Panc1 (cell line): ENCODE measurements at regions not wholly inside any gene's neighbourhood (a gene's known extent, or its start where the extent isn't known, plus 50 kb on each side); places are given as distances from the start of the nearest gene placed in this dataset.

ENCODE experiments used
- ATAC-seq: fragments of 200-7000 bp; cut with Tn5 transposase; 2 replicates; pipeline ENCODE4 v1.9.1; 2020; ENCODE audit warnings: mild to moderate bottlenecking, moderate library complexity
- BruUV-seq: library from RNA; stranded (reverse); fragments of 400-500 nt; replicated peaks from 2 replicates; lab custom pipeline; 2021; lab: Mats Ljungman, UMichigan
- CTCF ChIA-PET: fragments of 300-600 bp; sonication (Branson Sonifier 250); formaldehyde crosslinking; loops from one replicate; lab custom pipeline; 2022; ENCODE audit warnings: antibody characterized with exemption; lab: Charles Lee
- POLR2A ChIA-PET: fragments of 300-600 bp; sonication (Branson Sonifier 250); formaldehyde crosslinking; loops from one replicate; lab custom pipeline; 2022; ENCODE audit warnings: antibody characterized with exemption; lab: Charles Lee
- DNase-seq: peaks from one replicate; pipeline ENCODE4 v3.0.0-alpha.2; 2010; ENCODE audit warnings: low read depth, low spot score
- H3K27ac ChIP-seq: 2 replicates; pipeline ENCODE4 v1.5.1; 2011; ENCODE audit warnings: mild to moderate bottlenecking, low read length, inconsistent platforms
- H3K27me3 ChIP-seq: fragments of 200-500 bp; sonication (Bioruptor generic); 2 replicates; pipeline ENCODE4 v1.6.0; 2014; ENCODE audit warnings: low read length, inconsistent platforms; ENCODE audit not compliant: control insufficient read depth, insufficient read depth
- H3K36me3 ChIP-seq: fragments of 200-500 bp; sonication (Bioruptor generic); 2 replicates; pipeline ENCODE4 v1.5.1; 2014; ENCODE audit warnings: inconsistent platforms, mild to moderate bottlenecking, low read length, moderate library complexity; ENCODE audit not compliant: control insufficient read depth, insufficient read depth
- H3K4me1 ChIP-seq: 2 replicates; pipeline ENCODE4 v1.5.1; 2011; ENCODE audit warnings: inconsistent platforms, mild to moderate bottlenecking, low read length, moderate library complexity; ENCODE audit not compliant: control insufficient read depth, insufficient read depth
- H3K4me3 ChIP-seq, 2 experiments: 2 replicates each; pipeline ENCODE4 v1.5.1; 2011 to 2012; ENCODE audit warnings: low read depth in 2 of 2, low read length in 2 of 2, mild to moderate bottlenecking in 2 of 2, inconsistent platforms in 1 of 2, moderate library complexity in 1 of 2
- H3K9me3 ChIP-seq: fragments of 200-500 bp; sonication (Bioruptor generic); 2 replicates; pipeline ENCODE4 v1.5.1; 2014; ENCODE audit warnings: low read depth, mild to moderate bottlenecking, inconsistent platforms, low read length, moderate library complexity; ENCODE audit not compliant: control insufficient read depth, insufficient read depth
- CTCF ChIP-seq: fragments of 450-650 bp; IDR thresholded peaks from 2 replicates; pipeline ENCODE4 v1.5.1; 2017; ENCODE audit warnings: mild to moderate bottlenecking
- POLR2AphosphoS5 ChIP-seq: IDR thresholded peaks from 2 replicates; pipeline ENCODE4 v1.6.1; 2012; ENCODE audit warnings: mild to moderate bottlenecking, low read depth, low read length, moderate library complexity
- REST ChIP-seq, 2 experiments: IDR thresholded peaks; 2 replicates each; pipeline ENCODE4 v1.6.1; 2011 to 2012; ENCODE audit warnings: low read depth in 2 of 2, control low read depth in 1 of 2, low read length in 1 of 2, mild to moderate bottlenecking in 1 of 2, moderate library complexity in 1 of 2; ENCODE audit not compliant: insufficient read depth in 1 of 2
- SIN3A ChIP-seq: IDR thresholded peaks from 2 replicates; pipeline ENCODE4 v1.6.1; 2012; ENCODE audit warnings: low read depth, mild to moderate bottlenecking, low read length, moderate library complexity, borderline replicate concordance; ENCODE audit not compliant: insufficient read depth
- TCF7L2 ChIP-seq: IDR thresholded peaks from 2 replicates; pipeline ENCODE4 v1.6.1; 2011; ENCODE audit warnings: mild to moderate bottlenecking, low read depth, low read length, inconsistent platforms
- in situ Hi-C: cut with HindIII; loops from 2 replicates; pipeline ENCODE4 v1.10.0; 2016; ENCODE audit warnings: low sequenced_read_pairs, low pct_unique_long_range_greater_than_20kb
- intact Hi-C: fragments of 100-400 bp; cut with micrococcal nuclease; formaldehyde crosslinking; loops from one replicate; pipeline ENCODE4 v1.10.0; 2022; ENCODE audit not compliant: unreplicated experiment

- no peak overlapping the region for H3K4me3 ChIP-seq
- TF ChIP-seq CTCF (no peak), REST (IDR thresholded peaks at IDR 0.05; ENCODE audit: insufficient read depth in 1 of 2, low read depth in 2 of 2, low read length in 1 of 2) (no peak), POLR2AphosphoS5 (no peak), TCF7L2 (no peak), SIN3A (no peak)
- ATAC-seq, result no peak
- no TSS peak for BruUV-seq
- in situ Hi-C loops, result no loop called here
- no peaks in the 10 kb centered on the region; the same call in 1 of the 2 replicates for H3K9me3 ChIP-seq
- intact Hi-C loops, result no loop called here
- no peak for DNase-seq
- no peaks in the 10 kb centered on the region for H3K36me3 ChIP-seq
- no peaks in the 10 kb centered on the region for H3K27me3 ChIP-seq
- ChIA-PET CTCF (no interaction called here), POLR2A (no interaction called here)
- no peak overlapping the region for H3K27ac ChIP-seq
- no peaks in the 10 kb centered on the region for H3K4me1 ChIP-seq
Observed at GRCh38 chr15:54820811-54821210, 375.9 kb downstream of the RSL24D1 start.

GRCh38 chr15:54820098-54820497, 376.6 kb downstream of the RSL24D1 start:
- Histone ChIP-seq H3K27ac (no peak overlapping the region), H3K4me3 (no peak overlapping the region), H3K4me1 (no peaks in the 10 kb centered on the region), H3K27me3 (no peaks in the 10 kb centered on the region), H3K9me3 (no peaks in the 10 kb centered on the region; the same call in 1 of the 2 replicates), H3K36me3 (no peaks in the 10 kb centered on the region)
- in situ Hi-C loops, result no loop called here
- no TSS peak for BruUV-seq
- DNase-seq, result no peak
- no peak for TF ChIP-seq POLR2AphosphoS5
- no peak for TF ChIP-seq CTCF
- TF ChIP-seq TCF7L2, result no peak
- TF ChIP-seq REST (IDR thresholded peaks at IDR 0.05; ENCODE audit: insufficient read depth in 1 of 2, low read depth in 2 of 2, low read length in 1 of 2), result no peak
- intact Hi-C loops, result no loop called here
- ChIA-PET CTCF (no interaction called here), POLR2A (no interaction called here)
- no peak for ATAC-seq
